IPS DF 4.7 (cell line): ENCODE measurements at regions not wholly inside any gene's neighbourhood (a gene's known extent, or its start where the extent isn't known, plus 50 kb on each side); places are given as distances from the start of the nearest gene placed in this dataset.
"Not testable (repeated sequence)": the region's sequence is repeated elsewhere in the genome, so short reads cannot be mapped to it uniquely, and the experiment has no call there.

Experiments used
- DNase-seq: peaks from one replicate; pipeline ENCODE4 v3.0.0-alpha.2; 2013; ENCODE audit warnings: low spot score; ENCODE audit errors: extremely low read depth

GRCh38 chr16:26386096-26386495, 680.6 kb upstream of the C16orf82 start:
- no peak for DNase-seq

GRCh38 chr16:26391833-26392232, 674.9 kb upstream of the C16orf82 start:
- DNase-seq: no peak

- DNase-seq: no peak
Observed at GRCh38 chr16:26394409-26394808, 672.3 kb upstream of the C16orf82 start.

- no peak for DNase-seq
Observed at GRCh38 chr16:26395700-26396099, 671.0 kb upstream of the C16orf82 start.

GRCh38 chr16:26396511-26397235, 670.1 kb upstream of the C16orf82 start:
- no peak for DNase-seq

GRCh38 chr16:26413780-26414179, 652.9 kb upstream of the C16orf82 start:
- DNase-seq: no peak

- DNase-seq: not testable (repeated sequence)
Observed at GRCh38 chr16:26419458-26419857, 647.3 kb upstream of the C16orf82 start.

GRCh38 chr16:26430618-26431017, 636.1 kb upstream of the C16orf82 start:
- no peak for DNase-seq

GRCh38 chr16:26433807-26434206, 632.9 kb upstream of the C16orf82 start:
- no peak for DNase-seq

GRCh38 chr16:26441178-26441577, 625.5 kb upstream of the C16orf82 start:
- no peak for DNase-seq

- no peak for DNase-seq
Observed at GRCh38 chr16:26442321-26442720, 624.4 kb upstream of the C16orf82 start.

GRCh38 chr16:26447570-26447969, 619.2 kb upstream of the C16orf82 start:
- DNase-seq: no peak

GRCh38 chr16:26453215-26453614, 613.5 kb upstream of the C16orf82 start:
- DNase-seq: no peak

GRCh38 chr16:26454102-26454501, 612.6 kb upstream of the C16orf82 start:
- DNase-seq: no peak

GRCh38 chr16:26456074-26456473, 610.7 kb upstream of the C16orf82 start:
- no peak for DNase-seq

GRCh38 chr16:26457095-26457494, 609.6 kb upstream of the C16orf82 start:
- DNase-seq: no peak

- no peak for DNase-seq
Observed at GRCh38 chr16:26457882-26458281, 608.8 kb upstream of the C16orf82 start.

- DNase-seq: no peak
Observed at GRCh38 chr16:26464576-26465266, 602.0 kb upstream of the C16orf82 start.

GRCh38 chr16:26474405-26474804, 592.3 kb upstream of the C16orf82 start:
- not testable (repeated sequence) for DNase-seq

- DNase-seq: no peak
Observed at GRCh38 chr16:26475596-26475995, 591.1 kb upstream of the C16orf82 start.

- DNase-seq: no peak
Observed at GRCh38 chr16:26491101-26491670, 575.5 kb upstream of the C16orf82 start.

GRCh38 chr16:26491962-26492361, 574.8 kb upstream of the C16orf82 start:
- DNase-seq: no peak

GRCh38 chr16:26493751-26494150, 573.0 kb upstream of the C16orf82 start:
- DNase-seq: no peak
